ENCODE measurements at regions not wholly inside any gene's neighbourhood (a gene's known extent, or its start where the extent isn't known, plus 50 kb on each side); places are given as distances from the start of the nearest gene placed in this dataset.

GRCh38 chr17:15108992-15109391 is 156.1 kb downstream of the PMP22 start:
- no peak for DNase-seq

- DNase-seq, result no peak
These were observed 158.6 kb downstream of the PMP22 start for GRCh38 chr17:15106540-15106939.

GRCh38 chr17:15103785-15104184 is 161.3 kb downstream of the PMP22 start:
- no peak for DNase-seq

GRCh38 chr17:15101175-15101574 is 164.0 kb downstream of the PMP22 start:
- DNase-seq, result no peak

- DNase-seq, result no peak
These were observed 168.6 kb downstream of the PMP22 start for GRCh38 chr17:15096511-15096910.

GRCh38 chr17:15095935-15096334 is 169.2 kb downstream of the PMP22 start:
- DNase-seq, result no peak

- no peak for DNase-seq
These were observed 172.4 kb downstream of the PMP22 start for GRCh38 chr17:15092762-15093161.

- no peak for DNase-seq
These were observed 172.9 kb downstream of the PMP22 start for GRCh38 chr17:15092261-15092660.

- DNase-seq, result peak; percentile 3
These were observed 173.3 kb downstream of the PMP22 start for GRCh38 chr17:15091825-15092224.

GRCh38 chr17:15090533-15090932 is 174.6 kb downstream of the PMP22 start:
- no peak for DNase-seq

- DNase-seq, result no peak
These were observed 177.2 kb downstream of the PMP22 start for GRCh38 chr17:15087946-15088345.

GRCh38 chr17:15086776-15087295 is 178.3 kb downstream of the PMP22 start:
- no peak for DNase-seq

- no peak for DNase-seq
These were observed 179.0 kb downstream of the PMP22 start for GRCh38 chr17:15085890-15086677.

- DNase-seq, result no peak
These were observed 181.9 kb downstream of the PMP22 start for GRCh38 chr17:15083225-15083624.

- DNase-seq, result no peak
These were observed 184.1 kb downstream of the PMP22 start for GRCh38 chr17:15081008-15081407.

- DNase-seq, result no peak
These were observed 186.6 kb downstream of the PMP22 start for GRCh38 chr17:15078570-15078969.

GRCh38 chr17:15076991-15077663 is 188.0 kb downstream of the PMP22 start:
- DNase-seq, result no peak

- DNase-seq, result no peak
These were observed 213.2 kb downstream of the PMP22 start for GRCh38 chr17:15051933-15052332.

GRCh38 chr17:15049795-15050160 is 215.3 kb downstream of the PMP22 start:
- no peak for DNase-seq

GRCh38 chr17:15048933-15049794 is 216.0 kb downstream of the PMP22 start:
- no peak for DNase-seq

GRCh38 chr17:15048381-15048780 is 216.7 kb downstream of the PMP22 start:
- DNase-seq, result no peak

GRCh38 chr17:15042311-15042710 is 222.8 kb downstream of the PMP22 start:
- no peak for DNase-seq

- no peak for DNase-seq
These were observed 225.8 kb downstream of the PMP22 start for GRCh38 chr17:15039366-15039765.

All from activated CD4-positive, alpha-beta T cell treated with anti-CD3 and anti-CD28 coated beads, Interleukin-2, Interleukin-6, amounts not matched to agents 100 ng/mL and 50 ng/mL, durations not matched to agents 16 hours and 8 hours (primary cell).